CD4-positive, alpha-beta T cell (primary cell): ENCODE measurements at regions not wholly inside any gene's neighbourhood (a gene's known extent, or its start where the extent isn't known, plus 50 kb on each side); places are given as distances from the start of the nearest gene placed in this dataset.
"Not testable (repeated sequence)": the region's sequence is repeated elsewhere in the genome, so short reads cannot be mapped to it uniquely, and the experiment has no call there.

ENCODE experiments used
- ATAC-seq: fragments of 200-7000 bp; cut with Tn5 transposase; one replicate; pipeline ENCODE4 v1.10.0; 2022; ENCODE audit warnings: mild to moderate bottlenecking; ENCODE audit not compliant: poor library complexity
- CTCF ChIA-PET: fragments of 350-600 bp; sonication (Branson Sonifier 250); formaldehyde crosslinking; loops from one replicate; lab custom pipeline; 2021; ENCODE audit warnings: antibody characterized with exemption, inconsistent platforms; lab: Charles Lee
- POLR2A ChIA-PET: fragments of 350-600 bp; sonication (Branson Sonifier 250); formaldehyde crosslinking; loops from one replicate; lab custom pipeline; 2021; ENCODE audit warnings: antibody characterized with exemption, inconsistent platforms; lab: Charles Lee
- DNase-seq, 14 experiments: peaks; one replicate each; pipeline ENCODE4 v3.0.0-alpha.2; 2013 to 2020; ENCODE audit warnings: mixed read lengths in 2 of 14
- H3K27ac ChIP-seq, 2 donors: one replicate each; pipeline versions ENCODE4 v1.5.1 to v1.7.0; 2013; ENCODE audit warnings: low read length in 2 of 2, low read depth in 1 of 2, mild to moderate bottlenecking in 1 of 2
- H3K27me3 ChIP-seq, 2 experiments: 1 replicate in 1 of 2; 2 replicates in 1 of 2; pipeline versions ENCODE4 v1.6.1 to v1.7.0; 2013; ENCODE audit warnings: low read length in 2 of 2, control low read depth in 1 of 2, mild to moderate bottlenecking in 1 of 2, moderate library complexity in 1 of 2; ENCODE audit not compliant: insufficient read depth in 2 of 2, control insufficient read depth in 1 of 2
- H3K36me3 ChIP-seq: one replicate; pipeline ENCODE4 v1.6.1; 2013; ENCODE audit warnings: low read length, control low read depth; ENCODE audit not compliant: insufficient read depth
- H3K4me1 ChIP-seq: one replicate; pipeline ENCODE4 v1.6.1; 2013; ENCODE audit warnings: low read length, control low read depth; ENCODE audit not compliant: insufficient read depth
- H3K4me3 ChIP-seq: one replicate; pipeline ENCODE4 v1.5.1; 2013; ENCODE audit warnings: mild to moderate bottlenecking, low read length, moderate library complexity
- H3K9me3 ChIP-seq, 2 experiments: 1 replicate in 1 of 2; 2 replicates in 1 of 2; pipeline versions ENCODE4 v1.6.1 to v1.7.0; 2013; ENCODE audit warnings: low read length in 2 of 2, mild to moderate bottlenecking in 2 of 2, control low read depth in 1 of 2, moderate library complexity in 1 of 2; ENCODE audit not compliant: control insufficient read depth in 1 of 2, insufficient read depth in 1 of 2
- H3K27ac Mint-ChIP-seq: one replicate; pipeline ENCODE4 v1.8.0; 2020; ENCODE audit warnings: mixed read lengths
- H3K27me3 Mint-ChIP-seq: one replicate; pipeline ENCODE4 v1.8.0; 2021; ENCODE audit warnings: mixed read lengths
- H3K36me3 Mint-ChIP-seq: one replicate; pipeline ENCODE4 v1.8.0; 2021; ENCODE audit warnings: low read depth, mixed read lengths
- H3K4me1 Mint-ChIP-seq: one replicate; pipeline ENCODE4 v1.8.0; 2021; ENCODE audit warnings: low read depth, mixed read lengths
- H3K4me3 Mint-ChIP-seq: one replicate; pipeline ENCODE4 v1.8.0; 2020; ENCODE audit warnings: mild to moderate bottlenecking, mixed read lengths
- H3K9me3 Mint-ChIP-seq: one replicate; pipeline ENCODE4 v1.8.0; 2020; ENCODE audit warnings: mixed read lengths
- intact Hi-C, 2 experiments: fragments of 100-400 bp; cut with DNase I in 1 of 2; cut with micrococcal nuclease in 1 of 2; formaldehyde crosslinking; loops; one replicate each; pipeline versions ENCODE4 v1.15.1 to v1.9.0; 2023 to 2025; cut with DNase I, micrococcal nuclease
- TF ChIP-seq, protein P1 (sequence below): fragments of 200-600 bp; IDR thresholded peaks from one replicate; pipeline ENCODE4 v1.8.0; 2022; ENCODE audit warnings: antibody characterized with exemption, mild to moderate bottlenecking

DNA sequence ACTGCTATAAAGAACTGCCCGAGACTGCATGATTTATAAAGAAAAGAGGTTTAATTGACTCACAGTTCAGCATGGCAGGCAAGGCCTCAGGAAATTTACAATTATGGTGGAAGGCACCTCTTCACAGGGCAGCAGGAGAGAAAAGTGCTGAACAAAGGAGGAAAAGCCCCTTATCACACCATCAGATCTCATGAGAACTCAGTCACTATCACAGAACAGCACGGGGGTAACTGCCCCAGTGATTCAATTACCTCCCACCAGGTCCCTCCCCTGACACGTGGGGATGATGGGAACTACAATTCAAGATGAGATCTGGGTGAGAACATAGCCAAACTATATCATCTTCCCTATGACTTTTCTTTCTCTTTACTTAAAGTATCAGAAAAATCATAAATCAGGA, 104.0 kb upstream of the SYN3 start:
- H3K36me3 ChIP-seq: no peaks in the 10 kb centered on the region
- DNase-seq: no peak
- ChIA-PET POLR2A (no interaction called here), CTCF (no interaction called here)
- H3K4me1 Mint-ChIP-seq: no peaks in the 10 kb centered on the region
- TF ChIP-seq, protein P1, sequence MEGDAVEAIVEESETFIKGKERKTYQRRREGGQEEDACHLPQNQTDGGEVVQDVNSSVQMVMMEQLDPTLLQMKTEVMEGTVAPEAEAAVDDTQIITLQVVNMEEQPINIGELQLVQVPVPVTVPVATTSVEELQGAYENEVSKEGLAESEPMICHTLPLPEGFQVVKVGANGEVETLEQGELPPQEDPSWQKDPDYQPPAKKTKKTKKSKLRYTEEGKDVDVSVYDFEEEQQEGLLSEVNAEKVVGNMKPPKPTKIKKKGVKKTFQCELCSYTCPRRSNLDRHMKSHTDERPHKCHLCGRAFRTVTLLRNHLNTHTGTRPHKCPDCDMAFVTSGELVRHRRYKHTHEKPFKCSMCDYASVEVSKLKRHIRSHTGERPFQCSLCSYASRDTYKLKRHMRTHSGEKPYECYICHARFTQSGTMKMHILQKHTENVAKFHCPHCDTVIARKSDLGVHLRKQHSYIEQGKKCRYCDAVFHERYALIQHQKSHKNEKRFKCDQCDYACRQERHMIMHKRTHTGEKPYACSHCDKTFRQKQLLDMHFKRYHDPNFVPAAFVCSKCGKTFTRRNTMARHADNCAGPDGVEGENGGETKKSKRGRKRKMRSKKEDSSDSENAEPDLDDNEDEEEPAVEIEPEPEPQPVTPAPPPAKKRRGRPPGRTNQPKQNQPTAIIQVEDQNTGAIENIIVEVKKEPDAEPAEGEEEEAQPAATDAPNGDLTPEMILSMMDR: no peak
- intact Hi-C loops: no loop called here
- no peak overlapping the region for H3K4me3 ChIP-seq
- no peaks in the 10 kb centered on the region for H3K36me3 Mint-ChIP-seq
- no peaks in the 10 kb centered on the region for H3K27me3 ChIP-seq
- no peaks in the 10 kb centered on the region for H3K4me1 ChIP-seq
- ATAC-seq: no peak
- H3K4me3 Mint-ChIP-seq: no peak overlapping the region
- no peaks in the 10 kb centered on the region for H3K9me3 ChIP-seq
- H3K27ac Mint-ChIP-seq: no peak overlapping the region
- peaks cover 26% of the 10 kb centered on the region for H3K27me3 Mint-ChIP-seq
- H3K27ac ChIP-seq: no peak overlapping the region
- H3K9me3 Mint-ChIP-seq: peaks cover 3% of the 10 kb centered on the region

- ATAC-seq: no peak
- Mint-ChIP-seq H3K9me3 (no peaks in the 10 kb centered on the region), H3K27ac (no peak overlapping the region), H3K4me3 (no peak overlapping the region), H3K4me1 (no peaks in the 10 kb centered on the region), H3K36me3 (no peaks in the 10 kb centered on the region), H3K27me3 (peaks cover 30% of the 10 kb centered on the region)
- ChIA-PET POLR2A (no interaction called here), CTCF (no interaction called here)
- no peak for DNase-seq
- Histone ChIP-seq H3K27ac (no peak overlapping the region), H3K9me3 (peaks cover 0 to 6% of the 10 kb centered on the region in 2 experiments), H3K4me1 (no peaks in the 10 kb centered on the region), H3K27me3 (no peaks in the 10 kb centered on the region), H3K36me3 (no peaks in the 10 kb centered on the region), H3K4me3 (no peak overlapping the region)
- intact Hi-C loops: no loop called here
- TF ChIP-seq, protein P1: no peak
Measured at GRCh38 chr22:33160525-33160924, 102.3 kb upstream of the SYN3 start.

DNA sequence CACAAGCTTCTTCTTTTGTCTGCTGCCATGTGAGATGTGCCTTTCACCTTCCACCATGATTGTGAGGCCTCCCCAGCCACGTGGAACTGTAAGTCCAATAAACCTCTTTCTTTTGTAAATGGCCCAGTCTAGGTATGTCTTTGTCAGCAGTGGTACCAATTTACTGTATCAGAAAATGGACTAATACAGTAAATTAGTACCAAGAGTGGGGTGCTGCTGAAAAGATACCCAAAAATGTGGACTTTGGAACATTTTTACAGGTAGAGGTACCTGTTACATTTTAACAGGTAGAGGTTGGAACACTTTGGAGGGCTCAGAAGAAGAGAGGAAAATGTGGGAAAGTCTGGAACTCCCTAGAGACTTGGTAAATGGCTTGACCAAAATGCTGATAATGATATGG, 96.8 kb upstream of the SYN3 start:
- POLR2A ChIA-PET, H3K27ac ChIP-seq, H3K9me3 Mint-ChIP-seq, intact Hi-C loops, ATAC-seq, H3K27ac Mint-ChIP-seq, H3K4me3 ChIP-seq, H3K4me1 ChIP-seq, CTCF ChIA-PET, H3K4me3 Mint-ChIP-seq, H3K36me3 ChIP-seq, H3K36me3 Mint-ChIP-seq, H3K9me3 ChIP-seq, H3K27me3 ChIP-seq, DNase-seq, H3K4me1 Mint-ChIP-seq: not testable (repeated sequence)
- peaks cover 24% of the 10 kb centered on the region for H3K27me3 Mint-ChIP-seq

GRCh38 chr22:33149611-33150010, 91.4 kb upstream of the SYN3 start:
- no peak overlapping the region for H3K4me3 ChIP-seq
- ATAC-seq (no peak), DNase-seq (no peak)
- Mint-ChIP-seq H3K9me3 (peaks cover 2% of the 10 kb centered on the region), H3K27ac (no peak overlapping the region), H3K36me3 (no peaks in the 10 kb centered on the region), H3K4me1 (no peaks in the 10 kb centered on the region), H3K27me3 (peaks cover 16% of the 10 kb centered on the region), H3K4me3 (no peak overlapping the region)
- POLR2A ChIA-PET: no interaction called here
- no peaks in the 10 kb centered on the region for H3K9me3 ChIP-seq
- intact Hi-C loops: no loop called here
- no peak overlapping the region for H3K27ac ChIP-seq
- TF ChIP-seq, protein P1: no peak
- no peaks in the 10 kb centered on the region for H3K27me3 ChIP-seq
- no peaks in the 10 kb centered on the region for H3K4me1 ChIP-seq
- H3K36me3 ChIP-seq: no peaks in the 10 kb centered on the region
- CTCF ChIA-PET: no interaction called here
